Astrocyte of the cerebellum (primary cell): ENCODE measurements at regions not wholly inside any gene's neighbourhood (a gene's known extent, or its start where the extent isn't known, plus 50 kb on each side); places are given as distances from the start of the nearest gene placed in this dataset.

Experiments used
- DNase-seq: peaks from one replicate; pipeline ENCODE4 v3.0.0-alpha.2; 2011; ENCODE audit warnings: low read depth
- H3K4me3 ChIP-seq: 2 replicates; pipeline ENCODE4 v1.5.1; 2011; ENCODE audit warnings: mild to moderate bottlenecking, low read depth, low read length, moderate library complexity
- CTCF ChIP-seq: IDR thresholded peaks from 2 replicates; pipeline ENCODE4 v1.5.1; 2012; ENCODE audit warnings: low read length, low read depth, moderate library complexity, mild to moderate bottlenecking; ENCODE audit errors: missing control alignments
- in situ Hi-C: cut with HindIII; loops from 2 replicates; pipeline ENCODE4 v1.10.0; 2017; ENCODE audit warnings: low sequenced_read_pairs

- TF ChIP-seq CTCF, result no peak
- DNase-seq, result no peak
- H3K4me3 ChIP-seq, result no peak overlapping the region
- in situ Hi-C loops, result loop anchor here (5.0 kb wide), 1 partner anchor 50 kb away; no protein-coding TSS in a partner anchor
Measured at GRCh38 chr17:77647531-77647930, 311.0 kb upstream of the TNRC6C start.

GRCh38 chr17:77649717-77650211 is 308.7 kb upstream of the TNRC6C start:
- in situ Hi-C loops, result loop anchor here (5.0 kb wide), 2 partner anchors 52 to 68 kb away; no protein-coding TSS in a partner anchor
- no peak for DNase-seq
- TF ChIP-seq CTCF, result no peak
- H3K4me3 ChIP-seq, result no peak overlapping the region

GRCh38 chr17:77651988-77652387 is 306.5 kb upstream of the TNRC6C start:
- no peak for DNase-seq
- in situ Hi-C loops, result loop anchor here (5.0 kb wide), 1 partner anchor 65 kb away; no protein-coding TSS in a partner anchor
- no peak for TF ChIP-seq CTCF
- no peak overlapping the region for H3K4me3 ChIP-seq

GRCh38 chr17:77654296-77654695 is 304.2 kb upstream of the TNRC6C start:
- in situ Hi-C loops, result loop anchor here (5.0 kb wide), 1 partner anchor 63 kb away; no protein-coding TSS in a partner anchor
- DNase-seq, result no peak
- no peak for TF ChIP-seq CTCF
- no peak overlapping the region for H3K4me3 ChIP-seq

GRCh38 chr17:77654850-77655249 is 303.7 kb upstream of the TNRC6C start:
- TF ChIP-seq CTCF, result no peak
- no peak overlapping the region for H3K4me3 ChIP-seq
- no peak for DNase-seq
- in situ Hi-C loops, result loop anchor here (5.0 kb wide), 1 partner anchor 62 kb away; no protein-coding TSS in a partner anchor

GRCh38 chr17:77656054-77656453 is 302.4 kb upstream of the TNRC6C start:
- in situ Hi-C loops, result no loop called here
- TF ChIP-seq CTCF, result no peak
- H3K4me3 ChIP-seq, result no peak overlapping the region
- no peak for DNase-seq
